ENCODE measurements at regions not wholly inside any gene's neighbourhood (a gene's known extent, or its start where the extent isn't known, plus 50 kb on each side); places are given as distances from the start of the nearest gene placed in this dataset.
"Not testable (repeated sequence)": the region's sequence is repeated elsewhere in the genome, so short reads cannot be mapped to it uniquely, and the experiment has no call there.

GRCh38 chr17:51425773-51426172 is 165.4 kb downstream of the UTP18 start:
- Histone ChIP-seq H3K36me3 (replicated peaks; ENCODE audit: low read depth, low read length) (no peaks in the 10 kb centered on the region), H3K27ac (ENCODE audit: low read length) (no peak overlapping the region), H3K4me1 (ENCODE audit: low read length) (no peaks in the 10 kb centered on the region), H3K9ac (ENCODE audit: low read length) (no peak overlapping the region), H4K20me1 (ENCODE audit: insufficient read depth, low read length) (no peaks in the 10 kb centered on the region), H2AFZ (ENCODE audit: low read depth, low read length) (no peak overlapping the region), H3K4me3 (ENCODE audit: low read length) (no peak overlapping the region), H3K9me3 (ENCODE audit: insufficient read depth, low read length) (no peaks in the 10 kb centered on the region), H3K4me2 (ENCODE audit: low read length) (no peak overlapping the region), H3K27me3 (ENCODE audit: low read depth, low read length) (no peaks in the 10 kb centered on the region), H3K79me2 (ENCODE audit: low read length) (no peaks in the 10 kb centered on the region)
- TF ChIP-seq CTCF (IDR thresholded peaks at IDR 0.05; ENCODE audit: low read depth, low read length) (no peak), EZH2phosphoT487 (IDR thresholded peaks at IDR 0.05; ENCODE audit: low read depth) (no peak)

- no peak overlapping the region for H3K9ac ChIP-seq (ENCODE audit: low read length)
- H3K4me2 ChIP-seq (ENCODE audit: low read length) = no peak overlapping the region
- H3K4me3 ChIP-seq (ENCODE audit: low read length) = no peak overlapping the region
- no peaks in the 10 kb centered on the region for H3K9me3 ChIP-seq (ENCODE audit: insufficient read depth, low read length)
- TF ChIP-seq CTCF (IDR thresholded peaks at IDR 0.05; ENCODE audit: low read depth, low read length) (no peak), EZH2phosphoT487 (IDR thresholded peaks at IDR 0.05; ENCODE audit: low read depth) (no peak)
- H3K27me3 ChIP-seq (ENCODE audit: low read depth, low read length) = no peaks in the 10 kb centered on the region
- no peaks in the 10 kb centered on the region for H3K36me3 ChIP-seq (replicated peaks; ENCODE audit: low read depth, low read length)
- H3K4me1 ChIP-seq (ENCODE audit: low read length) = no peaks in the 10 kb centered on the region
- H4K20me1 ChIP-seq (ENCODE audit: insufficient read depth, low read length) = no peaks in the 10 kb centered on the region
- H3K27ac ChIP-seq (ENCODE audit: low read length) = no peak overlapping the region
- no peaks in the 10 kb centered on the region for H3K79me2 ChIP-seq (ENCODE audit: low read length)
- no peak overlapping the region for H2AFZ ChIP-seq (ENCODE audit: low read depth, low read length)
These were observed 167.0 kb downstream of the UTP18 start for GRCh38 chr17:51427323-51427811.

- Histone ChIP-seq H3K4me2 (ENCODE audit: low read length) (no peak overlapping the region), H3K79me2 (ENCODE audit: low read length) (no peaks in the 10 kb centered on the region), H3K27me3 (ENCODE audit: low read depth, low read length) (no peaks in the 10 kb centered on the region), H3K36me3 (replicated peaks; ENCODE audit: low read depth, low read length) (no peaks in the 10 kb centered on the region), H3K9ac (ENCODE audit: low read length) (no peak overlapping the region), H3K9me3 (ENCODE audit: insufficient read depth, low read length) (no peaks in the 10 kb centered on the region), H4K20me1 (ENCODE audit: insufficient read depth, low read length) (no peaks in the 10 kb centered on the region), H2AFZ (ENCODE audit: low read depth, low read length) (no peak overlapping the region), H3K4me3 (ENCODE audit: low read length) (no peak overlapping the region), H3K4me1 (ENCODE audit: low read length) (no peaks in the 10 kb centered on the region), H3K27ac (ENCODE audit: low read length) (no peak overlapping the region)
- no peak for TF ChIP-seq EZH2phosphoT487 (IDR thresholded peaks at IDR 0.05; ENCODE audit: low read depth)
- no peak for TF ChIP-seq CTCF (IDR thresholded peaks at IDR 0.05; ENCODE audit: low read depth, low read length)
These were observed 167.5 kb downstream of the UTP18 start for GRCh38 chr17:51427856-51428255.

- TF ChIP-seq CTCF (IDR thresholded peaks at IDR 0.05; ENCODE audit: low read depth, low read length) (no peak), EZH2phosphoT487 (IDR thresholded peaks at IDR 0.05; ENCODE audit: low read depth) (no peak)
These were observed 168.5 kb downstream of the UTP18 start for GRCh38 chr17:51428668-51429495.

GRCh38 chr17:51429938-51430337 is 169.6 kb downstream of the UTP18 start:
- not testable (repeated sequence) for H3K27ac ChIP-seq (ENCODE audit: low read length); H3K4me2 ChIP-seq (ENCODE audit: low read length)

More at GRCh38 chr17:51428668-51429495, 168.5 kb downstream of the UTP18 start:
- no peaks in the 10 kb centered on the region for H4K20me1 ChIP-seq (ENCODE audit: insufficient read depth, low read length)
- no peak overlapping the region for H3K4me2 ChIP-seq (ENCODE audit: low read length)
- no peaks in the 10 kb centered on the region for H3K27me3 ChIP-seq (ENCODE audit: low read depth, low read length)
- H3K4me1 ChIP-seq (ENCODE audit: low read length) = no peaks in the 10 kb centered on the region
- no peak overlapping the region for H2AFZ ChIP-seq (ENCODE audit: low read depth, low read length)
- H3K36me3 ChIP-seq (replicated peaks; ENCODE audit: low read depth, low read length) = no peaks in the 10 kb centered on the region
- no peaks in the 10 kb centered on the region for H3K9me3 ChIP-seq (ENCODE audit: insufficient read depth, low read length)
- H3K27ac ChIP-seq (ENCODE audit: low read length) = no peak overlapping the region
- no peak overlapping the region for H3K4me3 ChIP-seq (ENCODE audit: low read length)
- no peaks in the 10 kb centered on the region for H3K79me2 ChIP-seq (ENCODE audit: low read length)
- H3K9ac ChIP-seq (ENCODE audit: low read length) = no peak overlapping the region

More at GRCh38 chr17:51429938-51430337, 169.6 kb downstream of the UTP18 start:
- not testable (repeated sequence) for H3K36me3 ChIP-seq (replicated peaks; ENCODE audit: low read depth, low read length); H3K79me2 ChIP-seq (ENCODE audit: low read length); H3K9ac ChIP-seq (ENCODE audit: low read length); H3K9me3 ChIP-seq (ENCODE audit: insufficient read depth, low read length); H4K20me1 ChIP-seq (ENCODE audit: insufficient read depth, low read length); H3K4me1 ChIP-seq (ENCODE audit: low read length); H3K4me3 ChIP-seq (ENCODE audit: low read length); H3K27me3 ChIP-seq (ENCODE audit: low read depth, low read length); H2AFZ ChIP-seq (ENCODE audit: low read depth, low read length)
